HG03159 (cell line): ENCODE measurements at regions not wholly inside any gene's neighbourhood (a gene's known extent, or its start where the extent isn't known, plus 50 kb on each side); places are given as distances from the start of the nearest gene placed in this dataset.
"Not testable (repeated sequence)": the region's sequence is repeated elsewhere in the genome, so short reads cannot be mapped to it uniquely, and the experiment has no call there.

Source experiments
- ATAC-seq: cut with Tn5 transposase; IDR thresholded peaks from one replicate; pipeline ENCODE4 v1.9.1; 2021; ENCODE audit warnings: mild to moderate bottlenecking, moderate library complexity; ENCODE audit not compliant: unreplicated experiment

DNA sequence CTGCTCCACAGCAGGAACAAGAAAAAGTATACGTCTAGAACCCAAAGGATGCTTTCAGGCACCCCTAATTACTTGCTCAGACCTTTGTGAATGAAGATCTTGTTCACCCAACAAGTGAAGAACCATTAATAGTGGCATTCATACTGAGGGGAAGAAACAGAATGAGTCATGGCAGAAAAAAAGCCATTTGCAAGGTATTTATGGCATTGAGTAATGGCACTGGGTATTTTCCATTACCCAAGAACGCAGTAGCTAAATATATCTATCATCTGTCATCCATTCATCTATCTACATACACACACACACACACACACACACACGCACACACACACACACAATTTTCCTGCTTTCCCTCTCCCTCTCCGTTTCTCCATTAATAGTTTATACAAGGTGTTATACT lies 56.4 kb upstream of the XIRP2 start:
- no peak for ATAC-seq

DNA sequence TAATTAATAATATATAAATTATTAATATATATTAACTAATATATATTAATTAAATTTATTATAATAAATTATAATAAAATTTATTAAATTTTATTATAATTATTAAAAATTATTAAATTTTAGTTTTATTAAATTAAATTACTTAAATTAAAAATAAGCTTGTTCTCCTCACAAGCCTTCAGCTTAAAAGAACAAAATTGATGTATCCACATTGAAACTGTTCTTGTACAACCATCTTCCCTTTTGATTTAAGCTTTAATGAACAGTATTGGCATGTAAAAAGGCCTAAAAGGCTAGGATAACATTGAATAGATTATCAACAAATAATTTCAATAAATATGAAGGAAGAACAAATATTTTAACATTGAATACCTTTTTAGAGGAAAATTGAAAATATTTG lies 62.4 kb upstream of the XIRP2 start:
- no peak for ATAC-seq

DNA sequence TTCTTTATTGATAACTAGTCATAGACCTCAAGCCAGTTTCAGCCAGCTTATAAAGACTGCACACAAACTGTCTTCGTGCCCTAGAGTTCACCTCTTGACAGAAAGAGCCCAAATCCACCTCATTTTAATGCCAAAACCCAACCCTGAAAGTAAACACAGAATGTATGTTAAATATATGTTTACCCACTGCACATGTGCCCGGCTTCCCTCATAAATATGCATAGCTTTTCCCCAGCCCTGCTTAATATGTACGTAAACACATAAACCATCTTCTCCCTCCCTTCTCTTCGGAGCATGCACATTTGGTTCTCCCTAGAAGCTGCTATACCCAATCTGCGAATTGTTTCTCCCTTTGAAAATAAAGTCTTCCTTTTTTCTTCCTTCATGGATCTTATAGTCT lies 73.9 kb upstream of the XIRP2 start:
- ATAC-seq: no peak

DNA sequence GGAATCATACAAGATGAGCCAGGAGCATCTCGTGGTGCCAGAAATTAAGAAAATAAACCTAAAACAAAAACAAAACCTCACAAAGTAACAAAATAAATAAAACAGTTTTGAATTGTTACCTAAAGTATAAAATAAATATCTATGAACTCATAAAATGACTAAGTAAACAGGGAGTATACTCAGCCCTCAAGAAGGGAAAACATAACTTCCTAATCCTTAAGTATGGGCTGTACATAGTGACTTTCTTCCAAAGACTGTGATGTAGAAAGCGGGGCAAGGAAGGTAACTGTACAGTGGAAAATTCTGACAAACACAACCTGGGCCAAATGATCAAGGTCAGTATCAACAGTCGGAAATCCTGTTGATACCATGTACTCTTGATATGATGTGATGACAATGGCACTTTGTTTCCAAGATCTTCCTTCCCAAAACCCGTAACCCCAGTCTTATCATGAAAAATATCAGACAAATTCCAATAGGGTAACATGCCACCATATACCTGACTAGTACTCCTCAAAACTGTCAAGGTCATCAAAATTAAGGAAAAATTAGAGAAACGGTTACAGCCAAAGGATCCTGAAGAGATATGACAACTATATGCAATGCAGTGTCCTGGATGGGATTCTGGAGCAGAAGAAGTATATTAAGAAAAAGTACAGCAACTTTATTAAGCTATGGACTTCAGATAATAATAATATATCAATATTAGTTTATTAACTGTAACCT lies 76.0 kb upstream of the XIRP2 start:
- ATAC-seq: no peak

DNA sequence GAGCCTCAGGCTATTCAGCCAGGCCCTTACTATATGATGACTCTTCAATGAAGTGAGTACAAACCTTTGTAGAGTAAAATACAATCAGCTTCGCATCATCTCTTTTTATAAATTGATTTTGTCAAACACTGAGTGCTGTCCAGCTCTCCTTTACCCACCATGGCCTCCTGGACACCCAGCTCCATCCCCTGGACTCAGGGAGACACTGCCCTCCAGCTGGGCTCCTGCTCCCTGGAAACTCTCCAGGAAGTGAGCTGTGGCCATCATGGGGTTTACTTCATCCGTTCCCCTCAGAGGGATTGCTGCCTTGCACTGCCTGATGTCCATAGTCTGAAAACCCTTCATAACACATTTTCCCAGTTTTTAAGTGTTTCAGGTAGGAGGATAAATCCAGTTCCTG lies 82.5 kb upstream of the XIRP2 start:
- ATAC-seq: no peak

DNA sequence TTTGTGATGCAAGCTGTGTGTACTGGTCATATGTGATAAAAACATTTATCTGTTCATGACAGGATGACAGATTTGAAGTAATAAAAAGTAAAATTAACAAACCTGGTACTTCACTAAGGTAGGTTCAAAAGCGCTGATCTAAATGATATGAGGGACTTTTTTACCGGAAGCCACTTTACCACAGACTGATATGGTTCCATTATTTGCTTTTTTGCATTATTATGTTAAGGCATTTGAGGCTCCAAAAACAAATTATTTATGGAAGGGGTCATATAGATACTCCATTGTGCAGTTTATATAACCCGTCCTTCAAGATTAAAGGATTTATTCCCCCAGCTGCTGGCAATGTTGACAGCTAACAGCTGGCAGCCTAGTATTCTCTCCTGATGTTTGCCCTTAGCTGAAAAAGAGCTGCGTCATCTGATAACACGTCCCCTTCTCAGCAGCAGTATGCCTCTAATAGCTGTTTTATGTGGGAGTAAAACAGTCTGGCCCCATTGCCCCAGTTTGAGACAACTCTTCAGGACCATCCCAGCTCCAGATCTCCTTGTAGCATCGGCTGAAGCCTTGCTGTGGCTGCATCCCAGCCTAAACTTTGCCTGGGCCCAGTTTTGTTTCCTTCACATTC lies 84.8 kb upstream of the XIRP2 start:
- ATAC-seq: no peak

DNA sequence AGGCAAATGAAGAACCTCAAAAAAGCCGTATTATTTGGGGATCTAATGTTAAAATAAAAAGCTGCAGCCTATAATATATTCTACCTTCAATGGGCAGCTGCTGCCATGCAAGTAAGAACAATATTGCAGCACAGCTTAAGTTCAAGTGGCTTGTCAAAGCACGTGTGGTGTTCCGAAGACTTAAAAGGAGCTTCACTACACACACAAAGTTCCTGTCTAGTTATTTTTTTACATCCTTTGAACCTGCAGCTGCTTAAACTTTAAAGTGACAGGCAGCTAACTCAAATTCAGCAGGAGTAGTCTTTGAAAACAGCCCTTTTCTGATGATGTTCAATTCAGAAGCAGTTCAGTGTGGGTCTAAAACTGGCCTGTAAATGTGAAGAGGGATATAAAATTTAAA lies 85.8 kb upstream of the XIRP2 start:
- ATAC-seq: no peak

DNA sequence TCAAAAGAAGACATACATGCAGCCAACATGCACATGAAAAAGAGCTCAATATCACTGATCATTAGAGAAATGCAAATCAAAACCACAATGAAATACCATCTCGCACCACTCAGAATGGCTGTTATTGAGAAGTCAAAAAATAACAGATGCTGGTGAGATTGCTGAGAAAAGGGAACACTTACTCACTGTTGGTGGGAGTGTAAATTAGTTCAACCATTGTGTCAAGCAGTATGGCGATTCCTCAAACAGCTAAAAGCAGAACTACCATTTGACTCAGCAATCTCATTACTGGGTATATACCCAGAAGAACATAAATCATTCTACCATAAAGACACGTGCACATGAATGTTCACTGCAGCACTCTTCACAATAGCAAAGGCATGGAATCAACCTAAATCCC lies 95.5 kb upstream of the XIRP2 start:
- ATAC-seq: no peak

DNA sequence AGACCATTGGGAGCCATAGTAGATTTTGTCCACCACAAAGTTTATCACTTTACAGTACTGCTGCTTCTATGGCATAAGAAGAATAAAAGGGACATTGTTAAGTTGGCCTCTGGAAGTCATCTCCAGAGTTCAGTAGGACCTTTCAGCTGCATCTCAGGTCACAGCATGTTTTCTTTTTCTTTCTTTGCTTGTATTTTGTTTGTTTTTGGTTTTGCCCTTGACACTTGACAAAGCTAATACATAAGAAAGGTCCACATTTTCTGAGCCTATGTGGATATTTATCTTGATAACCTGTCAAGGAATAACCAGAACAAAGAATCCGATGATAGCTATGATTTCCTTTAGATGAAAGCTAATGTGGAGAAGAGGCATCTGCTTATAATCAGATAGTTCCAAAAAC lies 101.6 kb upstream of the XIRP2 start:
- no peak for ATAC-seq

DNA sequence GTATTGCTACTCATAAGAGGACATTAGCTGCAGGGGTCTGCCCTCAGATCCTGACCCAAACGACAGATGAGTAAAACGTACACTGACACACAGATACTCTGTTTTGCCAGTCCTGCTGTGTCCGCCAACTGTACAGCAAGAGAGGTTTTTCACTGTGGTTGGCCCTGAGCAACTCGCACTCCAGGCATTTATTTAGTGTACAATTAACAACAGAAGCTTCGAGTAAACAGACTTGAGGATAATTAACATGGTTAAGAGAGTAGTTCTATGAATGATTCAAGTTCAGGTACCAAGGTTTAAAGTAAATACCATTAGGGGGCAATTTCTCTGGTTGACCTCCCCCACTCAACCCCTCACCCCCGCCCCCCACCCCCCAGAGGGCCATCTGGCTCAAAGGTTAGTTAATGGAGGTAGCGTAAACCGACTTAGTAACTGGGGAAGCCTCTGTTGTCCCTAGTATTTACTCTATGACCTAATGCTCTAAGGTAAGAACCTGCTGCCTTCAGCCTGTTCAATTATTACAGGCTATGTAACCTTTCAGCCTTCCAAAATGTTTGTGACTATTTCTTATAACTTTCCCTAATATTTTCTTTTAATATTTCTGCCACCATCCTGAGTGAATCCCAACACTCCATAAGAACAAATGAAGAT lies 103.9 kb upstream of the XIRP2 start:
- no peak for ATAC-seq

DNA sequence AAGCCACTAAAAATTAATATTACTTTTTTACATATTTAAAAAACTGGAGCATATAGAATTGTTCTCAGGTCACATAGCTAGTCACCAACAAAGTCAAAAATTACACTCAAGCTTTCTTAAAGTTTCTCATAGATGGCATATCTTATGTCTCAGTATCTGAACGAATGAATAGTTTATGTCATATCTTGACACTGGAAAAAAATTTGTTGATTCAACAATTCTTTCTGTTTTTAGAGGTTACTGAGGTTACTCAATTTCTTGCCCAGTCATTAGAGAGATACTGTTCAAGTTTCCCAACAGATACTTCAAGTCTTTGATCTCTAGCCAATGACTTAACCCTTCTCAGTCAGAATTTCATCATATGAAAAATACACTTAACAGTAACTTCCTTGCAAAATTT lies 113.1 kb upstream of the XIRP2 start:
- ATAC-seq: no peak

DNA sequence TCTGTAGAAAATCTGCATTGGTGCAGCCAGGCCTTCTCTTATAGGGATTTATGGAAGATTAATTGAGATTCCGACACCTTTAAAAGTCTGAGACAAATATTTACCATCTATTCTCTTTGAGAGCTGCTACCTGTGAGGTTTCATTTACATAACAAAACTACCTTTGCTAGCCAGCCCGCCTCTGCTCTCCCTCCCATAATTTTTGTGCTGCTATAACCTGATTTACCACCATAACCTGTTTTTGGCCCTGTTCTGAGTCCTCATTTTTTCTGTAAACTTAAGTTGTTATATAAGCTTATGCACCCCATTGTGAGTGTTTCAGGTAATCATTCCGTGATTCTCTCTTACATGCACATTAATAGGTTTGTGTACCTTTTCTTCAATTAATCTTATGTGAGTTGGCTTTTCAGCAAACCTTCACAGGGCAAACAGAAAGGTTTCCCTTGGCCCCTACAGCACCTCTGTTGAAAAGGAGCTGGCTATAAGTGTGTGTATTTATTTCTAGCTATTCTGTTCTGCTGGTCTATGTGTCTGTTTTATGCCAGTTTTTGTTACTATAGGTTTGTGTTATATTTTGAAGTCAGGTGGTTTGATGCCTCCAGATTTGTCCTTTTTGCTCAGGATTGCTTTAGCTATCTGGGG lies 114.9 kb upstream of the XIRP2 start:
- no peak for ATAC-seq

DNA sequence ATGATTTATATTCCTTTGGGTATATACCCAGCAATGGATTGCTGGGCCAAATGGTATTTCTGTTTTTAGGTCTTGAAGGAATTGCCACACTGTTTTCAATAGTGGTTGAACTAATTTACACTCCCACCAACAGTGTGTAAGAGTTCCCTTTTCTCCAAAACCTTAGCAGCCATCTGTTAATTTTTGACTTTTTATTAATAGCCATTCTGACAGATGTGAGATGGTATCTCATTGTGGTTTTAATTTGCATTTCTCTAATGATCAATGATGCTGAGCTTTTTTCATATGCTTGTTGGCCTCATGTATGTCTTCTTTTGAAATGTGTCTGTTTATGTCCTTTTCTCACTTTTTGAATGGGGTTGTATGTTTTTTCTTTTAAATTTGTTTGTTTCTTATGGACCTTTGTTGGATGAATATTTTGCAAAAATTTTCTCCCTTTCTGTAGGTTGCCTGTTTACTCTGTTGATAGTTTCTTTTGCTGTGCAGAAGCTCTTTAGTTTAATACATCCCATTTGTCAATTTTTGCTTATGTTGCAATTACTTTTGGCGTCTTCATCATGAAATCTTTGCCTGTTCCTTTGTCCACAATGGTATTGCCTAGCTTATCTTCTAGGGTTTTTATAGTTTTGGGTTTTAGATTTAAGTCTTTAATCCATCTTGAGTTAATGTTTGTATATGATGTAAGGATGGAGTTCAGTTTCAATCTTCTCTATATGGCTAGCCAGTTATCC lies 119.7 kb upstream of the XIRP2 start:
- peak; percentile 83 for ATAC-seq

DNA sequence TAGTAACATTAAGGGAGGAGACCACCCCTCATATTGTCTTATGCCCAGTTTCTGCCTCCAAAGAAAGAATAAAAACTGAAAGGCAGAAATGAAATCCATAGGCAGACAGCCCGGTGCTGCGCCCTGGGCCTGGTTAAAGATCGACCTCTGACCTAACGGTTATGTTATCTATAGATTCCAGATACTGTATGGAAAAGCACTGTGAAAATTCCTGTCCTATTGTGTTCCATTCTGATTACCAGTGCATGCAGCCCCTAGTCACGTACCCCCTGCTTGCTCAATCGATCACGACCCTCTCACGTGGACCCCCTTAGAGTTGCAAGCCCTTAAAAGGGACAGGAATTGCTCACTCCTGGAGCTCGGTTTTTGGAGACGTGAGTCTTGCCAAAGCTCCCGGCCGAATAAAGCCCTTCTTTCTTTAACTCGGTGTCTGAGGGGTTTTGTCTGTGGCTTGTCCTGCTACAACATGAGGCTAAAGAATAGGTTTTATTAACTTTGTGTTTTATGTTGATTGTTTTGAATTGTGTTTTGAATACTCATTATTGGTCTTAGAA lies 121.4 kb upstream of the XIRP2 start:
- ATAC-seq: not testable (repeated sequence)

DNA sequence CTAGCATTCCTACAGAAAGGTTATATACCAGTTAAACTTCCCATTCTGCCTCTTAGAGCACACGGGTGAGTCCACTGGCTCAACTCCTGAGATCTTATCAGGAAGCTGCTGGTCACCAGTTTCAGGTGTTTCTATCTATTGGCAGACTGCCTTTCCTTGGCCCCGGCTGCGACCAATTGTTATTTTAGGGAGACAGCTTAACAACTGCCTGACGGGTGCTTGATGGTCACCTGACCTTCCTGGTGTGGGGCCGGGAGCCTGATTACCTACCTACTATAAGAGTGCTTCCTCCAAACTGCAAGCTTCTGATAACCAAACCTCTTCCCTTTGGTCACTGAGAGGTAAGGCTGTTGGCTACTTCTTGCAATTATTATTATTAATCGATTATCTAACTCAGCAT lies 122.1 kb upstream of the XIRP2 start:
- no peak for ATAC-seq

DNA sequence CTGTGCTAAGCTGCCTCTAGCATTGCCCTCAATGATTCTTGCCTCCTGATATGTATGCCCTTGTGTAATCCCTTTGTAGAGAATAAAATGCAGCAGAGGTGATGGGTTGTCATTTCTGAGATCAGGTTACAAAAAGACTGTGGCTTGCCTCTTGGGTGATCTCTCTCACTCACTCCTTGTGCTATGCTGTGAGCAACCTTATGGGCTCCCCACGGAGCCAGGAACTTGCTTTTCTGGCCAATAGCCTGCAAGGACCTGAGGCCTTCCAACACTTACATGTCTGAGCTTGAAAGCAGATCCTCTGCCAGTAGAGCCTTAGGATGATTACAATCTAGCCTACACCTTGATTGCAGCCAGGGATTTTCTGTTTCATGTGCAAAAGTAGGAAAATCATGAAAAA lies 123.1 kb upstream of the XIRP2 start:
- ATAC-seq: no peak

DNA sequence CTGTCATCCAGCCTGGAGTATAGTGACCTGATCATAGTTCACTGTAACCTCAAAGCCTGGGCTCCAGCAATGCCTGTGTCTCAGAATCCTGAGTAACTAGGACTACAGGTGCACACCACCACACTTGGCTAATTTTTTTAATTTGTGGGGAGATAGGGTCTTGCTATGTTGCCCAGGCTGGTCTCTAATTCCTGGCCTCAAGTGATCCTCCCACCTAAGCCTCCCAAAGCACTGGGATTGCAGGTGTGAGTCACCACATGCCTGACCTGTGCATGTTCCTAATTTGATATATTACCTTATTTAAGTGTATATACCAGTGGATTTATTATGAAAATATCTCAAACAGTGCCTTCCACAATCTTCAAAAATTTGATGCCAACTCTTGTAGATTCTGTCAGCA lies 123.6 kb upstream of the XIRP2 start:
- ATAC-seq: no peak

DNA sequence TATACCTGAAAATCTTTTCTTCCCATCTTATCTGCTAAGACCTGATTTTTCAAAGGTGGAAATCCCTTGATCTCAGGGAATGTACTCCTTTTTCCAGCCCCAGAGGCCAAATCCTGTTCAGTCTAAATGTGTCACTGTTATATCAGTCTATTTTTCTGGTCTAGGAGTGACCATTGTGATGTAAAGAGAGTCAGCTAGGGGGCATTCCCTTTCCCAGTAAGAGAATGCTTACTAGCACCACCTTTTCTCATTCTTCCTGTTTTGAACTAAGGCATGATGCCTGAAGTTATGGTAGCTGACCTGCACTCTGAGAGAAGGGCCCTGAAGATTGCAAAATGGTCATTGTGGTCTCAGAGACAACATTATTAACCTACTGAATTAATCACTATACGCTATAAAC lies 124.1 kb upstream of the XIRP2 start:
- no peak for ATAC-seq

DNA sequence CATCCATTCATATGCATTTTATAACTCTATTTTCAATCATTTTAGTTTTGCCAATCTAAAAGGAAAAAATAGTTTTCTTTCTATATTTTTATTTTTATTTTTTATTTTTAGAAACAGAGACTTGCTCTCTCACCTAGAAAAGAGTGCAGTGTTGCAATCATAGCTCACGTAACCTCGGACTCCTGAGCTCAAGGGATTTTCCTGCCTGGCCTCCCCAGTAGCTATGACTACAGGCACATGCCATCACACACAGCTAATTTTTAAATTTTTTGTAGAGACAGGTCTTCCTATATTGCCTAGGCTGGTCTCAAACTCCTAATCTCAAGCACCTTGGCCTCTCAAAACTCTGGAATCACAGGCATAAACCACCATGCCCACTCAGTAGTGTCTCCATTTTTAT lies 125.5 kb upstream of the XIRP2 start:
- ATAC-seq: no peak

DNA sequence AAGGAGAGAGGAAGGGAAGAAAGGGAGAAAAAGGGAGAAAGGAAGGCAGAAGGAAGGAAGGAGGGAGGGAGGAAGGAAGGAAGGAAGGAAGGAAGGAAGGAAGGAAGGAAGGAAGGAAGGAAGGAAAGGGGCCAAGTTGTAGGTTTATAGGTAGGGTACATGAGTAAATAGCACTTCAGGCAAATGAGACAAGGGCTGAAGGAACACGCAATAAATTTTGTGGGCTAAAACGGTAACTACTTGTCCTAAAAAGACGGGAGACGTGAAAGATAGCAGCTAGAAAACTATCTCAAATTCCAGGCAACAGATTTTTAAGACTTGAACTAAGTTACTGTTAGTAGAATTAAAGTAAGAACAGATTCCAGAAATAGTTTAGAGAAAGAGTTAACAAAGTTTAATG lies 129.3 kb upstream of the XIRP2 start:
- no peak for ATAC-seq

DNA sequence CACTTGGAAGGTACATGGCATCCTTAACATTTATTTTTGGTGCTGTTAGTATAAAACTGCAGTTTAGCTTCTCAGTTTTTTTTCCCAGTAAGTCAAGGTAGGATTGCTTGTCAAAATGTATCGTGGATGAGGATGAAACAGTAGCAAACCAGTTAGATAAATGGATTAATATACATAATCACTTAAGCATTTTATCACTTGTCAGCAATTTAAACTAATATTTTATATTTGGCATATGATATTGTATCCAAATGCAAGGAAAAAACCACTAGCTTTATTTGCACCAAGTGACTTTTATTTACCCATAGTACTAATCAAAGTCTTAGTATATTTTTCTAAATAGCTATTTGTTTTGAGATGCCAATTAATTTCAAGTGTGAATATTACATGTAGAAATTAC lies 137.7 kb upstream of the XIRP2 start:
- ATAC-seq: no peak
